C4-2B (cell line): ENCODE measurements at regions not wholly inside any gene's neighbourhood (a gene's known extent, or its start where the extent isn't known, plus 50 kb on each side); places are given as distances from the start of the nearest gene placed in this dataset.

Experiments
- CTCF ChIP-seq: fragments of 450-650 bp; conservative IDR thresholded peaks from 2 replicates; pipeline ENCODE4 v1.5.1; 2017; ENCODE audit warnings: mild to moderate bottlenecking
- ZFX ChIP-seq: fragments of 450-650 bp; IDR thresholded peaks from 2 replicates; pipeline ENCODE4 v1.6.1; 2017

GRCh38 chr12:87020071-87020470 is 763.9 kb upstream of the MGAT4C start:
- TF ChIP-seq CTCF (no peak), ZFX (no peak)
